GM12873 (cell line): ENCODE measurements at regions not wholly inside any gene's neighbourhood (a gene's known extent, or its start where the extent isn't known, plus 50 kb on each side); places are given as distances from the start of the nearest gene placed in this dataset.

ENCODE experiments used
- CTCF ChIP-seq: IDR thresholded peaks from 2 replicates; pipeline ENCODE4 v1.5.1; 2012; ENCODE audit warnings: low read depth, mild to moderate bottlenecking, moderate library complexity, low read length, control low read depth; ENCODE audit not compliant: insufficient read depth; ENCODE audit errors: missing control alignments

- TF ChIP-seq CTCF: no peak
Measured at GRCh38 chr12:13735734-13736133, 245.7 kb downstream of the GRIN2B start.

DNA sequence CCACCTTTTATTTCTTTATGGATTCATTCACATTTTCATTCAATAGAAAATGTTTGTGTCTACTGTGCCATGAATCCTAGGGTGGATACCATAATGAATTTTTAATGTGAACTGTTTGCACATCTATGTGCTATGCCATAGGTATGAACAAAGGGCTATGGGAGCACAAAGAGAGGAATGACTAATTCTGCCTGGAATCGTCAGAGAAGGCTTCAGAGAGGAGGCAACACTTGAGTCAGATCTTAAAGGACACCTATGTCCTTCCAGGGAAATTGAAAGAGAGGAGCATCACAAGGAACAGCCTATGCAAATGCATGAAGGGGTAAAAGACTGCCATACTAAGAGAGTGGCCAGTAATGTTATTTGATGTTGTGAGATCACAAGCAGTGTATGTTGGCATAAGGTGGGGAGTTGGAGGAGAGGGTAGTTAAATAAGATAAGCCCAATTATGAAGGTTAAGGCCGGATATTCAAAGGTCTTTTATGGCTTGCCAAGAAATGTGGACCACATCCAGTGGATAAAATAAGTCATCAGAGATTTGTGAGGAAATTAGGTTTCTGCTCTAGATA, 246.7 kb downstream of the GRIN2B start:
- TF ChIP-seq CTCF: no peak

DNA sequence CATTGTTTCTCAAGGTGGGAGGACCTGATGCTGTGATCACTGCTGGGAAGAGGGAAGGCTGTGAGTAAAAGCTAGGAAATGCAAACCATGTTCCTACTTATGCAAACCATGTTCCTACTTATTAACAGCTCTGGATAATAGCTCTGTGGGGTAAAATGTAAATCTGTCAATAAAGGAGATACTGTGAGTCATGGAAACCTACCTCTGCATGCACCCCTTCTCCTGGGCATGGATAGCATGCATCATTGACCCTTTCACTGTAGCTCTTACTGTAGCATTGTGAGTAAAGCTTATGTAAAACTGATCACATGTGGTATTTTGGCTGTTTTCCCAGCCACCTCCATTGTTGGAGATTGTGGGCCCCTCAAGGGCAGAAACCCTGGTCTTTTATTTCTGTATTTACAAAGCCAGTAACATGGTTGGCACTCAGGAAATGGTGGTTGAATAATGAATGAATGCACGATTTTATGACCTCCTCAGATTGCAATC, 253.7 kb downstream of the GRIN2B start:
- TF ChIP-seq CTCF: no peak

DNA sequence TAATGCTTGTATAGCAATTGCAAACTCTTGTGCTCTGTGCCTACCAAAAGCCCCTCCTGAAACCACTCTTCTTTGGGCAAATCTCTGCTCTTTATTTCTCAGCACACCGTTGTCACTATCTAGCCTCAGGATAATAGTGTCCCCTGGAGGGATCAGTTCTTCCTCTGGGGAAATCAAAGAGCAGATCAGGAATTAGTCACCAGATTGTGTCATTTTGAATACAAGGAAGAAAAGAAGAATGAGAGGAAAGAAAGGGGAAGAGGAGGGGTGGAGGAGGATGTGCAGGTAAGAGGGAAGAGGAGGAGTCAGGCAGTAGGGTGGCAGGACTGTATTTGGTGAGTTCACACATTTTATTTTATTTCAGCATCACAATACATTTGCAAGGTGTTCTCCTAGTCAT, 256.4 kb downstream of the GRIN2B start:
- no peak for TF ChIP-seq CTCF

DNA sequence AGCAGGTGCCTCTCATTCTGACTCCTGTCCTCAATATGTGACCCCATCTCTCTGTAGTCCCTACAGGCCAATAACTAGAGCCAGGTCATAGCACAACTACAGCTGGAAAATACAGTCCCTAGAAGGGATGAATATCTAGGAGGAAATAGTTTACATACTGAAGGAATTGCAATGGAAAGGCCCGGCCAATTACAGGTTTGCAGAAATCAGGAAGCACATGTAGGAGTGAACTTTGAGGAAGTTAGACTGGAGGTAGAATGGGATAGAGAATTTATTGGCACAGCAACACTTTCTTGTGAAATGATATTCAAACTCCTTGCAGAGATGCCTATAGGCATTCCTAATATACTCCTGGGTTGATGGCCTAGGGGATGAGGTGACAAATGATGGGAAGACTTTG, 257.3 kb downstream of the GRIN2B start:
- no peak for TF ChIP-seq CTCF

DNA sequence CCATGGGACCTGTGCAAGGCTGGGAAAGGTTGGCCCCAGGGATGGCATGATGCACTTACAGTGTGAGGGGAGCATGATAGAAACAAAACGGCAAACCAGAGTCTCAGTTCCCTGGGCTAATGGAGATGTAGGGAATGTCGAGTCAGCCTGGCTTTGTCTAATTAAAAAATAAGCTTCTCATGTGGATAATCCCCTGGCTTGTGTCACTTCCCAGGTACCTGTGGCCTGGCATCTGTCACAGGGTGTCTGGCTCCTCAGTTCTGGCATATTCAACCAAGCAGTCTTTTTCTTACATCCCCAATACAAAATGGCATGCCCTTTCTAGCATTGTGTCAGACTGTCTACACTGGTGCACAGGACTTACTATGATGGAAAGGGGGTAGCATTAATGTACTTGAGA, 261.4 kb downstream of the GRIN2B start:
- TF ChIP-seq CTCF: no peak

- no peak for TF ChIP-seq CTCF
Measured at GRCh38 chr12:13718271-13718670, 263.1 kb downstream of the GRIN2B start.
